H9 (cell line): ENCODE measurements at regions not wholly inside any gene's neighbourhood (a gene's known extent, or its start where the extent isn't known, plus 50 kb on each side); places are given as distances from the start of the nearest gene placed in this dataset.

Experiments used
- DNase-seq: peaks from one replicate; pipeline ENCODE4 v3.0.0-alpha.2; 2017
- H2AFZ ChIP-seq: one replicate; pipeline ENCODE4 v1.6.1; 2013; ENCODE audit warnings: mild to moderate bottlenecking, low read length, control low read depth, moderate library complexity
- H2AK5ac ChIP-seq: 2 replicates; pipeline ENCODE4 v1.6.1; 2013; ENCODE audit warnings: low read length, control low read depth, mixed read lengths; ENCODE audit not compliant: insufficient read length
- H2BK120ac ChIP-seq: one replicate; pipeline ENCODE4 v1.6.1; 2013; ENCODE audit warnings: low read depth, mild to moderate bottlenecking, low read length, control low read depth, inconsistent platforms; ENCODE audit not compliant: poor library complexity, severe bottlenecking
- H2BK12ac ChIP-seq: 2 replicates; pipeline ENCODE4 v1.6.1; 2013; ENCODE audit warnings: low read length, control low read depth, mixed read lengths, low read depth; ENCODE audit not compliant: insufficient read length
- H2BK15ac ChIP-seq: 2 replicates; pipeline ENCODE4 v1.6.1; 2013; ENCODE audit warnings: low read depth, low read length, control low read depth
- H2BK20ac ChIP-seq: one replicate; pipeline ENCODE4 v1.6.1; 2013; ENCODE audit warnings: low read depth, mild to moderate bottlenecking, low read length, control low read depth, inconsistent platforms; ENCODE audit not compliant: poor library complexity, severe bottlenecking
- H2BK5ac ChIP-seq: 2 replicates; pipeline ENCODE4 v1.6.1; 2013; ENCODE audit warnings: low read length, control low read depth, mixed read lengths; ENCODE audit not compliant: insufficient read length
- H3K14ac ChIP-seq: 2 replicates; pipeline ENCODE4 v1.6.1; 2013; ENCODE audit warnings: low read length, control low read depth; ENCODE audit not compliant: insufficient read depth
- H3K18ac ChIP-seq: 2 replicates; pipeline ENCODE4 v1.6.1; 2013; ENCODE audit warnings: low read depth, mild to moderate bottlenecking, mixed read lengths, low read length, control low read depth; ENCODE audit not compliant: insufficient read length
- H3K23ac ChIP-seq: 2 replicates; pipeline ENCODE4 v1.6.1; 2013; ENCODE audit warnings: low read length, control low read depth, mixed read lengths, low read depth; ENCODE audit not compliant: insufficient read length
- H3K23me2 ChIP-seq: 2 replicates; pipeline ENCODE4 v1.6.1; 2013; ENCODE audit warnings: low read depth, mild to moderate bottlenecking, mixed read lengths, low read length, control low read depth; ENCODE audit not compliant: insufficient read length, poor library complexity, severe bottlenecking
- H3K27ac ChIP-seq: 2 replicates; pipeline ENCODE4 v1.5.1; 2013; ENCODE audit warnings: low read length, control low read depth, mixed read lengths, low read depth; ENCODE audit not compliant: insufficient read length
- H3K27me3 ChIP-seq: 2 replicates; pipeline ENCODE4 v1.6.1; 2013; ENCODE audit warnings: low read length, control low read depth, inconsistent platforms; ENCODE audit not compliant: insufficient read depth
- H3K4ac ChIP-seq: 2 replicates; pipeline ENCODE4 v1.6.1; 2013; ENCODE audit warnings: low read depth, mild to moderate bottlenecking, control low read depth, inconsistent platforms, low read length, moderate library complexity
- H3K4me1 ChIP-seq: 2 replicates; pipeline ENCODE4 v1.6.1; 2013; ENCODE audit warnings: low read length, control low read depth, inconsistent platforms; ENCODE audit not compliant: insufficient read depth
- H3K4me2 ChIP-seq: 2 replicates; pipeline ENCODE4 v1.6.1; 2013; ENCODE audit warnings: low read length, control low read depth, mixed read lengths; ENCODE audit not compliant: insufficient read length, insufficient read depth
- H3K56ac ChIP-seq: 2 replicates; pipeline ENCODE4 v1.6.1; 2013; ENCODE audit warnings: low read depth, mild to moderate bottlenecking, mixed read lengths, low read length, control low read depth; ENCODE audit not compliant: insufficient read length
- H3K79me1 ChIP-seq: 2 replicates; pipeline ENCODE4 v1.6.1; 2013; ENCODE audit warnings: low read depth, mild to moderate bottlenecking, moderate library complexity, low read length, control low read depth, inconsistent platforms; ENCODE audit not compliant: insufficient read depth, poor library complexity, severe bottlenecking
- H3K79me2 ChIP-seq: 2 replicates; pipeline ENCODE4 v1.6.1; 2013; ENCODE audit warnings: low read length, control low read depth, inconsistent platforms; ENCODE audit not compliant: insufficient read depth
- H3K9ac ChIP-seq: 2 replicates; pipeline ENCODE4 v1.6.1; 2013; ENCODE audit warnings: low read length, control low read depth, mixed read lengths; ENCODE audit not compliant: insufficient read length; ENCODE audit errors: extremely low read depth
- H3K9me3 ChIP-seq: one replicate; pipeline ENCODE4 v1.6.1; 2013; ENCODE audit warnings: low read depth, low read length, inconsistent platforms; ENCODE audit not compliant: control insufficient read depth
- H3T11ph ChIP-seq: one replicate; pipeline ENCODE4 v1.6.1; 2013; ENCODE audit warnings: mild to moderate bottlenecking, low read length, control low read depth, inconsistent platforms
- H4K20me1 ChIP-seq: one replicate; pipeline ENCODE4 v1.6.1; 2013; ENCODE audit not compliant: control insufficient read depth, insufficient read length, insufficient read depth
- H4K5ac ChIP-seq: 2 replicates; pipeline ENCODE4 v1.6.1; 2013; ENCODE audit warnings: low read depth, mild to moderate bottlenecking, mixed read lengths, low read length, control low read depth; ENCODE audit not compliant: insufficient read length
- H4K8ac ChIP-seq: replicated peaks from 2 replicates; pipeline ENCODE4 v1.6.1; 2013; ENCODE audit warnings: low read length, control low read depth, mixed read lengths, low read depth; ENCODE audit not compliant: insufficient read length
- H4K91ac ChIP-seq: 2 replicates; pipeline ENCODE4 v1.6.1; 2013; ENCODE audit warnings: low read depth, mild to moderate bottlenecking, moderate library complexity, mixed read lengths, low read length, control low read depth; ENCODE audit not compliant: insufficient read length
- H3K27ac Mint-ChIP-seq, 3 experiments: 2 replicates in 2 of 3; 3 replicates in 1 of 3; pipeline ENCODE4 v1.8.0; 2020 to 2021; ENCODE audit warnings: mixed read lengths in 3 of 3, mild to moderate bottlenecking in 1 of 3, moderate library complexity in 1 of 3
- H3K27me3 Mint-ChIP-seq: 2 replicates; pipeline ENCODE4 v1.8.0; 2021; ENCODE audit warnings: low read depth, mild to moderate bottlenecking, moderate library complexity, mixed read lengths
- H3K36me3 Mint-ChIP-seq, 3 experiments: 2 replicates in 2 of 3; 3 replicates in 1 of 3; pipeline ENCODE4 v1.8.0; 2020 to 2021; ENCODE audit warnings: low read depth in 3 of 3, mixed read lengths in 3 of 3; ENCODE audit not compliant: insufficient read depth in 1 of 3
- H3K4me1 Mint-ChIP-seq, 2 experiments: 2 replicates each; pipeline ENCODE4 v1.8.0; 2020; ENCODE audit warnings: mixed read lengths in 2 of 2
- H3K4me3 Mint-ChIP-seq, 2 experiments: 2 replicates in 1 of 2; 3 replicates in 1 of 2; pipeline ENCODE4 v1.8.0; 2020 to 2021; ENCODE audit warnings: mild to moderate bottlenecking in 2 of 2, mixed read lengths in 2 of 2, moderate library complexity in 1 of 2
- H3K9me3 Mint-ChIP-seq, 2 experiments: 2 replicates in 1 of 2; 3 replicates in 1 of 2; pipeline ENCODE4 v1.8.0; 2020; ENCODE audit warnings: mild to moderate bottlenecking in 2 of 2, mixed read lengths in 2 of 2, moderate library complexity in 1 of 2
- CTCF ChIP-seq: fragments of 200-600 bp; sonication (generic); conservative IDR thresholded peaks from 3 replicates; pipeline ENCODE4 v1.8.0; 2021; ENCODE audit warnings: antibody characterized with exemption, mild to moderate bottlenecking
- WGBS: extraction: QIAGEN DNeasy Blood & Tissue Kit; methylation state at CpG from one replicate; pipeline ENCODE4 v1.1.7; 2013; ENCODE audit warnings: missing lambda C conversion rate, low lambda C conversion rate, mixed read lengths; ENCODE audit not compliant: insufficient read length; ENCODE audit errors: extremely low coverage; 5-methylcytosine and 5-hydroxymethylcytosine counted together

- no peaks in the 10 kb centered on the region for H3K79me1 ChIP-seq
- no peak overlapping the region for H2BK120ac ChIP-seq
- no peak overlapping the region for H3T11ph ChIP-seq
- peaks cover 4 to 19% (median 18%) of the 10 kb centered on the region in 3 experiments for H3K36me3 Mint-ChIP-seq
- H3K27me3 Mint-ChIP-seq = no peaks in the 10 kb centered on the region
- H2AFZ ChIP-seq = no peak overlapping the region
- no peak overlapping the region for H3K4me3 Mint-ChIP-seq
- no peak overlapping the region for H4K5ac ChIP-seq
- H3K4me1 ChIP-seq = no peaks in the 10 kb centered on the region
- peak overlapping the region in 1 of 3 experiments; percentile 59; a peak in 1 of 7 replicates for H3K27ac Mint-ChIP-seq
- no peak overlapping the region for H2BK20ac ChIP-seq
- H3K9ac ChIP-seq = no peak overlapping the region
- H3K27ac ChIP-seq = no peak overlapping the region
- no peaks in the 10 kb centered on the region for H4K20me1 ChIP-seq
- TF ChIP-seq CTCF = peak; percentile 68
- no peak overlapping the region for H3K4me2 ChIP-seq
- no peak overlapping the region for H3K23ac ChIP-seq
- no peak overlapping the region for H3K18ac ChIP-seq
- DNase-seq = no peak
- H2AK5ac ChIP-seq = no peak overlapping the region
- H3K14ac ChIP-seq = no peak overlapping the region
- peaks cover 13 to 16% of the 10 kb centered on the region in 2 experiments for H3K9me3 Mint-ChIP-seq
- H3K27me3 ChIP-seq = no peaks in the 10 kb centered on the region
- no peaks in the 10 kb centered on the region for H3K9me3 ChIP-seq
- H4K8ac ChIP-seq = no peak overlapping the region
- no peak overlapping the region for H2BK5ac ChIP-seq
- no peak overlapping the region for H3K4ac ChIP-seq
- peaks cover 0 to 9% of the 10 kb centered on the region in 2 experiments; a peak in 1 of 4 replicates for H3K4me1 Mint-ChIP-seq
- H4K91ac ChIP-seq = no peak overlapping the region
- H3K56ac ChIP-seq = no peak overlapping the region
- no peak overlapping the region for H2BK15ac ChIP-seq
- no peaks in the 10 kb centered on the region for H3K79me2 ChIP-seq
- no peak overlapping the region for H2BK12ac ChIP-seq
- WGBS = no CpG with 5 or more reads among the region's 2 CpGs
- H3K23me2 ChIP-seq = no peaks in the 10 kb centered on the region
Observed at GRCh38 chr4:134777606-134778005, 576.0 kb upstream of the PABPC4L start.
